ENCODE measurements at regions not wholly inside any gene's neighbourhood (a gene's known extent, or its start where the extent isn't known, plus 50 kb on each side); places are given as distances from the start of the nearest gene placed in this dataset.

DNA sequence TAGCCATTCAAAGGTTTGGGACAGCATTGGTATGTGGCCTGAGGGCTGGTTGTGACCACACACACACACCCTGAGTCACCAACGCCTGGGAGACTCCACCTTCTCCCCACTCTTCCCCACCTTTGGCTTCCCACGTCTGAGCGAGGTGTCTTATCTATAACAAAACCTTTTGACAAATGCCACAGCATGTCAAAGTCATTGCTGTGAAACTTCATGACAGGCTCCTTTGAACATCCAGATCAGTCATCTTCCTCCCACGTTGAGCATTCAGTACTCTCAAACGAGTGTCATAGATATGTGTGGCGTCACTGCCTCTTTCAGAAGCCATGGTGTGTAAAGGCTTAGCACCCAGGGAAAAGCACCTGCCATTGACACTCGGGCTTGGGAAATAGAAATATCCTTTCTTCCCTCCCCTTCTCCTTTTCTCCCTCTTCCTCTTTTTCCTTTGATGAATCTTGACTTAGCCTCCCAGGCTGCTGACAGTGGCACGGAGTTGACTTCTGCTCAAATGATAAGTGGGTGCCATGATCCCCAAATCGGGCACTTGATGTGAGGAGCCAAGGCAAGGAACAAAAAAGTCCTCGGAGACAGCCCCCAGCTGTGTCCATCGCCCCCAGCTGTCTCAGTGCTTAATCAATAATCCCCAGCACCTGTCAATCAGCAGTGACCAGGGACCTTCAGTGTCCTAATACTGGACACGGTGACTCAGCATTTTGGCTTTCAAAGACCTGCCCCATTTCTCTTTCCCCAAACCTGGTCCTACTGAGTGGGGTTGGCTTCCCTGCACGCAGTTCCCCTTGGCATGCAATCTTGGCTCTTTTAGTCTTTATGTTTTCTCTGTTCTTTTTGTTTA lies 114.8 kb downstream of the FGF18 start:
- TF ChIP-seq, protein P1, sequence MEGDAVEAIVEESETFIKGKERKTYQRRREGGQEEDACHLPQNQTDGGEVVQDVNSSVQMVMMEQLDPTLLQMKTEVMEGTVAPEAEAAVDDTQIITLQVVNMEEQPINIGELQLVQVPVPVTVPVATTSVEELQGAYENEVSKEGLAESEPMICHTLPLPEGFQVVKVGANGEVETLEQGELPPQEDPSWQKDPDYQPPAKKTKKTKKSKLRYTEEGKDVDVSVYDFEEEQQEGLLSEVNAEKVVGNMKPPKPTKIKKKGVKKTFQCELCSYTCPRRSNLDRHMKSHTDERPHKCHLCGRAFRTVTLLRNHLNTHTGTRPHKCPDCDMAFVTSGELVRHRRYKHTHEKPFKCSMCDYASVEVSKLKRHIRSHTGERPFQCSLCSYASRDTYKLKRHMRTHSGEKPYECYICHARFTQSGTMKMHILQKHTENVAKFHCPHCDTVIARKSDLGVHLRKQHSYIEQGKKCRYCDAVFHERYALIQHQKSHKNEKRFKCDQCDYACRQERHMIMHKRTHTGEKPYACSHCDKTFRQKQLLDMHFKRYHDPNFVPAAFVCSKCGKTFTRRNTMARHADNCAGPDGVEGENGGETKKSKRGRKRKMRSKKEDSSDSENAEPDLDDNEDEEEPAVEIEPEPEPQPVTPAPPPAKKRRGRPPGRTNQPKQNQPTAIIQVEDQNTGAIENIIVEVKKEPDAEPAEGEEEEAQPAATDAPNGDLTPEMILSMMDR (IDR thresholded peaks at IDR 0.05; ENCODE audit: borderline replicate concordance, extremely low read depth, insufficient read depth): no peak
- intact Hi-C loops (cut with DNase I): no loop called here

DNA sequence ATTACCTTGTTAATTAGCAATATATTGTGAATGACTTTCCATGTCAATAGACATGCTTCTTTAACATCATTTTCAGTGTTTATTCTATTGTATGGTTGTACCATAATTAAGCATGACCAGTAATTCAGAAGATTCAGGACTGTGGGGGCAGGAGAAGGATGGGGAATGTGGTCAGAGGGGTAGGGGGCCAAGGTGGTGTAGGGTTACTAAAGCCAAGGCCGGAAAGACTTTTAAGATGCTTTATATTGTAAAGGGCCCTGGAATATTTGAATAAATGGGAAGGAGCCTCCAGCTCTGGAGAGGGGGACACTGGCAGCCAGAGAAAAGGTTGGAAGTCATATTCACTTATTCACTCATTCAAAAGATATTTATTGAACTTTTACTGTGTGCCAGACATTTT lies 115.7 kb downstream of the FGF18 start:
- Histone ChIP-seq H3K27me3 (ENCODE audit: control insufficient read depth, insufficient read depth, low read length) (no peaks in the 10 kb centered on the region), H3K27ac (ENCODE audit: low read depth in 2 of 2, low read length in 2 of 2) (no peak overlapping the region), H3K4me1 (ENCODE audit: control insufficient read depth in 2 of 3, insufficient read depth in 2 of 3, low read depth in 1 of 3, low read length in 3 of 3) (no peaks in the 10 kb centered on the region), H3K9me3 (ENCODE audit: control insufficient read depth in 2 of 3, insufficient read depth in 1 of 3, low read length in 3 of 3) (no peaks in the 10 kb centered on the region), H3K9ac (ENCODE audit: low read length in 3 of 3) (no peak overlapping the region), H3K36me3 (ENCODE audit: control insufficient read depth in 2 of 3, insufficient read depth in 3 of 3, low read length in 3 of 3) (no peaks in the 10 kb centered on the region), H3K4me3 (ENCODE audit: low read length in 3 of 3) (no peak overlapping the region)
- DNase-seq (no peak), FAIRE-seq (no peak)
- intact Hi-C loops (cut with DNase I): no loop called here
- TF ChIP-seq, protein P1 (IDR thresholded peaks at IDR 0.05; ENCODE audit: borderline replicate concordance, extremely low read depth, insufficient read depth): no peak

More for the DNA sequence above, 114.8 kb downstream of the FGF18 start:
- Histone ChIP-seq H3K4me3 (ENCODE audit: low read length in 3 of 3) (no peak overlapping the region), H3K36me3 (ENCODE audit: control insufficient read depth in 2 of 3, insufficient read depth in 3 of 3, low read length in 3 of 3) (no peaks in the 10 kb centered on the region), H3K4me1 (ENCODE audit: control insufficient read depth in 2 of 3, insufficient read depth in 2 of 3, low read depth in 1 of 3, low read length in 3 of 3) (no peaks in the 10 kb centered on the region), H3K9ac (ENCODE audit: low read length in 3 of 3) (no peak overlapping the region), H3K27ac (ENCODE audit: low read depth in 2 of 2, low read length in 2 of 2) (no peak overlapping the region), H3K9me3 (ENCODE audit: control insufficient read depth in 2 of 3, insufficient read depth in 1 of 3, low read length in 3 of 3) (no peaks in the 10 kb centered on the region), H3K27me3 (ENCODE audit: control insufficient read depth, insufficient read depth, low read length) (no peaks in the 10 kb centered on the region)
- no peak for FAIRE-seq
- DNase-seq: no peak

DNA sequence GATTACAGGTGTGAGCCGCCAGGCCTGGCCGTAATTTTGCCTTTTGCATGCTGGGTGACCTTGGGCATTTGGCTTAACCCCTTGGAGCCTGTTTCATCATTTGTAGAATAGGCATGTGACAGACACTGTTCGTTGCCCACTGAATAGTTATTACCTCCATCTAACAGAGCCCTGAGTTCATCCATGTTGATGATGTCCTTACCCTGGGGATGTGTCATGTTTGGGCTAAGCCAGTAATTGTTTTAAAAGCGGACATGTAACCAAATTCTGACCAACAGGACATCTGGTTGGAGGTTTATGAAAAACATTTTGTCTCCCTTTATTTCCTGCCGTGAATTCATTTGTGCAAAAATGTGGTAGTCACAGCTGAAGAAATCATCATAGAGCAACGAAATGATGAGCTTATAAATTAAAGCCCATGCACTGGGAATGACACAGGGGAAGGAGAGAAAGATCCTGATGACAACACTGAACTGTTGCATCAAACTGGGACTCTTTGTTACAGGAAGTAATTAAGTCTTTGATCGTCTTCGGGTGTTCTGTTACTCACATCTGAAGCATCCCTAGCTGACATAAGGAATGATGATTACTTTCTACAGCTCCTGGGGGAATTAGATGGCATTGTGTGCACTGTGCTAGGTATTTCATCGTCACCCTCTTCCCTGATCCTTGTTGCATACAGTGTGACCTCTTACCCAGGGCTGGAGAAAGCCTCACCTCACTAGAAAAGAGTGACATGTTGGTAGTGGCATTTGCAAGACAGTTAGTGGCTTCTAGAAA lies 117.8 kb downstream of the FGF18 start:
- Histone ChIP-seq H3K27me3 (ENCODE audit: control insufficient read depth, insufficient read depth, low read length) (no peaks in the 10 kb centered on the region), H3K27ac (ENCODE audit: low read depth in 2 of 2, low read length in 2 of 2) (no peak overlapping the region), H3K4me3 (ENCODE audit: low read length in 3 of 3) (no peak overlapping the region), H3K36me3 (ENCODE audit: control insufficient read depth in 2 of 3, insufficient read depth in 3 of 3, low read length in 3 of 3) (no peaks in the 10 kb centered on the region), H3K9ac (ENCODE audit: low read length in 3 of 3) (no peak overlapping the region), H3K4me1 (ENCODE audit: control insufficient read depth in 2 of 3, insufficient read depth in 2 of 3, low read depth in 1 of 3, low read length in 3 of 3) (no peaks in the 10 kb centered on the region), H3K9me3 (ENCODE audit: control insufficient read depth in 2 of 3, insufficient read depth in 1 of 3, low read length in 3 of 3) (no peaks in the 10 kb centered on the region)
- intact Hi-C loops (cut with DNase I): no loop called here
- TF ChIP-seq, protein P1 (IDR thresholded peaks at IDR 0.05; ENCODE audit: borderline replicate concordance, extremely low read depth, insufficient read depth): no peak
- FAIRE-seq: no peak
- peak in 1 of 5 donors; percentile 9 for DNase-seq
